K562 (cell line): ENCODE measurements at regions not wholly inside any gene's neighbourhood (a gene's known extent, or its start where the extent isn't known, plus 50 kb on each side); places are given as distances from the start of the nearest gene placed in this dataset.

Experiments used
- ATAC-seq: fragments of 200-7000 bp; cut with Tn5 transposase; 3 replicates; pipeline ENCODE4 v1.9.1; 2020; ENCODE audit warnings: moderate library complexity
- BruUV-seq: library from RNA; stranded (reverse); fragments of 400-500 nt; replicated peaks from 2 replicates; lab custom pipeline; 2021; lab: Mats Ljungman, UMichigan
- CTCF ChIA-PET: fragments of 300-600 bp; formaldehyde crosslinking; extraction: SDS; loops from one replicate; lab custom pipeline; 2021; ENCODE audit warnings: low intra/inter-chr PET ratio; lab: Yijun Ruan, JAX
- POLR2A ChIA-PET: fragments of 300-600, 350-650 bp; sonication (Branson Sonifier 250); formaldehyde crosslinking; extraction: SDS; loops from one replicate; lab custom pipeline; 2021; ENCODE audit warnings: antibody characterized with exemption, inconsistent platforms; lab: Yijun Ruan, JAX
- DNase-seq, 4 experiments: peaks; one replicate each; pipeline versions ENCODE4 v3.0.0 to v3.0.0-alpha.2; 2011 to 2018; ENCODE audit warnings: low spot score in 3 of 4, mixed read lengths in 3 of 4; ENCODE audit errors: extremely low read depth in 1 of 4
- FAIRE-seq: peaks from 2 replicates; lab custom pipeline; 2011; peaks lifted over from hg19 to GRCh38; lab: Jason Lieb, UNC
- H2AFZ ChIP-seq: 2 replicates; pipeline ENCODE4 v1.6.0; 2011; ENCODE audit warnings: low read depth, low read length, control low read depth, inconsistent platforms
- H3K27ac ChIP-seq: fragments of 200-600 bp; 3 replicates; pipeline ENCODE4 v1.8.0; 2011; ENCODE audit warnings: low read depth, mild to moderate bottlenecking, control low read depth, inconsistent platforms, low read length, moderate library complexity, mixed read lengths; ENCODE audit errors: extremely low read depth
- H3K27me3 ChIP-seq, 2 experiments: fragments of 300-600 bp in 1 of 2; 2 replicates in 1 of 2; 3 replicates in 1 of 2; pipeline versions ENCODE4 v1.6.0 to v1.8.0; 2011; ENCODE audit warnings: inconsistent platforms in 2 of 2, low read length in 2 of 2, mild to moderate bottlenecking in 1 of 2, mixed read lengths in 1 of 2, moderate library complexity in 1 of 2; ENCODE audit not compliant: control insufficient read depth in 2 of 2, insufficient read depth in 2 of 2
- H3K36me3 ChIP-seq: fragments of 300-600 bp; 3 replicates; pipeline ENCODE4 v1.8.0; 2011; ENCODE audit warnings: mild to moderate bottlenecking, low read length, inconsistent platforms; ENCODE audit not compliant: control insufficient read depth, insufficient read depth
- H3K4me1 ChIP-seq, 2 experiments: fragments of 200-600 bp in 1 of 2; replicated peaks in 1 of 2; 2 replicates in 1 of 2; 3 replicates in 1 of 2; pipeline versions ENCODE4 v1.5.1 to v1.8.0; 2011; ENCODE audit warnings: inconsistent platforms in 2 of 2, low read length in 2 of 2, mild to moderate bottlenecking in 1 of 2, mixed read lengths in 1 of 2, moderate library complexity in 1 of 2; ENCODE audit not compliant: control insufficient read depth in 2 of 2, insufficient read depth in 2 of 2
- H3K4me2 ChIP-seq: 2 replicates; pipeline ENCODE4 v1.6.1; 2011; ENCODE audit warnings: low read length, control low read depth, inconsistent platforms, mixed read lengths; ENCODE audit not compliant: insufficient read depth
- H3K4me3 ChIP-seq: fragments of 200-600 bp; sonication (generic), shearing (Covaris generic); 2 replicates; pipeline ENCODE4 v1.5.1; 2016; ENCODE audit warnings: control low read depth, inconsistent platforms
- H3K79me2 ChIP-seq: fragments of 200-600 bp; 3 replicates; pipeline ENCODE4 v1.8.0; 2011; ENCODE audit warnings: low read length, inconsistent platforms; ENCODE audit not compliant: control insufficient read depth, insufficient read depth
- H3K9ac ChIP-seq, 2 experiments: 2 replicates each; pipeline versions ENCODE4 v1.6.0 to v1.6.1; 2011; ENCODE audit warnings: low read depth in 2 of 2, low read length in 2 of 2, control low read depth in 1 of 2, inconsistent platforms in 1 of 2, mild to moderate bottlenecking in 1 of 2, mixed read lengths in 1 of 2; ENCODE audit not compliant: insufficient read depth in 1 of 2
- H3K9me1 ChIP-seq: one replicate; pipeline ENCODE4 v1.6.0; 2011; ENCODE audit warnings: inconsistent platforms, mild to moderate bottlenecking, low read length, moderate library complexity; ENCODE audit not compliant: control insufficient read depth, insufficient read depth
- H3K9me3 ChIP-seq: replicated peaks from 2 replicates; pipeline ENCODE4 v1.5.1; 2011; ENCODE audit warnings: low read depth, low read length, inconsistent platforms; ENCODE audit not compliant: control insufficient read depth, insufficient read depth
- H4K20me1 ChIP-seq: replicated peaks from 2 replicates; pipeline ENCODE4 v1.6.1; 2011; ENCODE audit warnings: low read length, inconsistent platforms, mixed read lengths; ENCODE audit not compliant: control insufficient read depth, insufficient read depth
- EP300 ChIP-seq: IDR thresholded peaks from 2 replicates; pipeline ENCODE4 v1.6.1; 2012; ENCODE audit warnings: low read length, improper control_type of control experiment
- GABPB1 ChIP-seq: sonication (generic); formaldehyde crosslinking; IDR thresholded peaks from 2 replicates; pipeline ENCODE4 v1.8.0; 2022; ENCODE audit warnings: mild to moderate bottlenecking, missing genetic modification reagents
- HNRNPUL1 ChIP-seq: fragments of 200-400 bp; formaldehyde crosslinking; IDR thresholded peaks from 2 replicates; pipeline ENCODE4 v1.6.1; 2017; ENCODE audit warnings: low read length
- KLF16 ChIP-seq: IDR thresholded peaks from 2 replicates; pipeline ENCODE4 v1.6.1; 2016; ENCODE audit warnings: antibody characterized with exemption
- SAFB ChIP-seq: fragments of 200-400 bp; formaldehyde crosslinking; IDR thresholded peaks from 2 replicates; pipeline ENCODE4 v1.6.1; 2017; ENCODE audit warnings: low read depth, low read length, borderline replicate concordance
- ZNF217 ChIP-seq: sonication (generic); formaldehyde crosslinking; IDR thresholded peaks from 2 replicates; pipeline ENCODE4 v1.8.0; 2022; ENCODE audit warnings: mild to moderate bottlenecking, missing genetic modification reagents
- ZNF431 ChIP-seq: sonication (generic); formaldehyde crosslinking; IDR thresholded peaks from 2 replicates; pipeline ENCODE4 v1.8.0; 2022; ENCODE audit warnings: mild to moderate bottlenecking, missing genetic modification reagents
- ZNF717 ChIP-seq: fragments of 250-450 bp; sonication (Bioruptor Pico); IDR thresholded peaks from 2 replicates; pipeline ENCODE4 v1.5.0; 2021
- ZNF764 ChIP-seq: fragments of 250-450 bp; sonication (Bioruptor Pico); IDR thresholded peaks from 2 replicates; pipeline ENCODE4 v1.4.0; 2020; ENCODE audit warnings: low read depth, mild to moderate bottlenecking, moderate library complexity
- ZNF780A ChIP-seq: fragments of 250-450 bp; sonication (Bioruptor Pico); IDR thresholded peaks from 2 replicates; pipeline ENCODE4 v1.5.0; 2021; ENCODE audit warnings: mild to moderate bottlenecking
- WGBS: fragments of 100-300 bp; shearing (Covaris generic); methylation state at CpG from one replicate; pipeline ENCODE4 v1.1.6; 2016; ENCODE audit warnings: low coverage, mixed read lengths; ENCODE audit not compliant: insufficient coverage; ENCODE audit errors: missing lambda C conversion rate; 5-methylcytosine and 5-hydroxymethylcytosine counted together
- in situ Hi-C: fragments of 300-500 bp; cut with MboI; formaldehyde crosslinking; loops from 4 replicates; pipeline ENCODE4 v1.15.0; 2018; ENCODE audit warnings: inconsistent platforms, mixed read lengths
- intact Hi-C: fragments of 100-400 bp; cut with micrococcal nuclease; formaldehyde crosslinking; loops from 2 replicates; pipeline ENCODE4 v1.14.2; 2022
- TF ChIP-seq, protein P1 (sequence below): fragments of 250-450 bp; sonication (Bioruptor Pico); IDR thresholded peaks from 2 replicates; pipeline ENCODE4 v1.5.0; 2021; ENCODE audit warnings: mild to moderate bottlenecking, borderline replicate concordance
- TF ChIP-seq, protein P2 (sequence below): fragments of 250-450 bp; sonication (Bioruptor Pico); IDR thresholded peaks from 2 replicates; pipeline ENCODE4 v1.5.0; 2022; ENCODE audit warnings: mild to moderate bottlenecking
- TF ChIP-seq, protein P3 (sequence below): fragments of 250-450 bp; sonication (Bioruptor Pico); IDR thresholded peaks from 2 replicates; pipeline ENCODE4 v1.5.1; 2021; ENCODE audit warnings: mild to moderate bottlenecking

DNA sequence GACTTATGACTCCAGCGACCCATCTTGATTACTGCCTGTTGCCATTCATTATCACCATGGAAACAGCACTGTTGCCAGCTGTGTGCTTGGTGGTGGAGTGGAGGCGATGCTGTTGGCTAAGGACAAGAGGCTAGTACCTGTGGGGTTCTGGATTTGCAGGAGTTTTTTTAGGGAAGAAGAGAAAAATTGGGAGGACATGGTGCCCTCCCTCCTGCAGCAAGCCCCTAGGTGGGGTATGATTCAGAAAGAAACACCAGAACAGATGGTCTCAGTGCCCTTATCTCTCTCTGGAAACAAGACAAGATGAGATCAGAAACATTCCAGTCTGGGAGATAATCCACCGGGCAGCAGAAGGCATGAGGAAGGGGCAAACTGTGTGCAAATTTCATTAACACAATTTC is 87.8 kb upstream of the TLR4 start:
- POLR2A ChIA-PET = no interaction called here
- Histone ChIP-seq H3K4me2 (no peak overlapping the region), H3K9ac (no peak overlapping the region), H3K9me3 (no peaks in the 10 kb centered on the region), H4K20me1 (no peaks in the 10 kb centered on the region), H3K36me3 (no peaks in the 10 kb centered on the region), H3K4me3 (no peak overlapping the region), H3K79me2 (no peaks in the 10 kb centered on the region), H3K27ac (no peak overlapping the region), H3K9me1 (no peaks in the 10 kb centered on the region), H3K4me1 (no peaks in the 10 kb centered on the region), H2AFZ (no peak overlapping the region), H3K27me3 (no peaks in the 10 kb centered on the region)
- BruUV-seq = no TSS peak
- no peak for ATAC-seq
- no peak for DNase-seq
- WGBS = 3% methylated on average over 3 of the region's 3 CpGs
- no peak for TF ChIP-seq GABPB1 (CRISPR knock-in tag)
- TF ChIP-seq ZNF780A (CRISPR knock-in tag) = no peak
- no peak for TF ChIP-seq KLF16
- TF ChIP-seq, protein P1, sequence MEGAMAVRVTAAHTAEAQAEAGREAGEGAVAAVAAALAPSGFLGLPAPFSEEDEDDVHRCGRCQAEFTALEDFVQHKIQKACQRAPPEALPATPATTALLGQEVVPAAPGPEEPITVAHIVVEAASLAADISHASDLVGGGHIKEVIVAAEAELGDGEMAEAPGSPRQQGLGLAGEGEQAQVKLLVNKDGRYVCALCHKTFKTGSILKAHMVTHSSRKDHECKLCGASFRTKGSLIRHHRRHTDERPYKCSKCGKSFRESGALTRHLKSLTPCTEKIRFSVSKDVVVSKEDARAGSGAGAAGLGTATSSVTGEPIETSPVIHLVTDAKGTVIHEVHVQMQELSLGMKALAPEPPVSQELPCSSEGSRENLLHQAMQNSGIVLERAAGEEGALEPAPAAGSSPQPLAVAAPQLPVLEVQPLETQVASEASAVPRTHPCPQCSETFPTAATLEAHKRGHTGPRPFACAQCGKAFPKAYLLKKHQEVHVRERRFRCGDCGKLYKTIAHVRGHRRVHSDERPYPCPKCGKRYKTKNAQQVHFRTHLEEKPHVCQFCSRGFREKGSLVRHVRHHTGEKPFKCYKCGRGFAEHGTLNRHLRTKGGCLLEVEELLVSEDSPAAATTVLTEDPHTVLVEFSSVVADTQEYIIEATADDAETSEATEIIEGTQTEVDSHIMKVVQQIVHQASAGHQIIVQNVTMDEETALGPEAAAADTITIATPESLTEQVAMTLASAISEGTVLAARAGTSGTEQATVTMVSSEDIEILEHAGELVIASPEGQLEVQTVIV (CRISPR knock-in tag) = no peak
- TF ChIP-seq, protein P2, sequence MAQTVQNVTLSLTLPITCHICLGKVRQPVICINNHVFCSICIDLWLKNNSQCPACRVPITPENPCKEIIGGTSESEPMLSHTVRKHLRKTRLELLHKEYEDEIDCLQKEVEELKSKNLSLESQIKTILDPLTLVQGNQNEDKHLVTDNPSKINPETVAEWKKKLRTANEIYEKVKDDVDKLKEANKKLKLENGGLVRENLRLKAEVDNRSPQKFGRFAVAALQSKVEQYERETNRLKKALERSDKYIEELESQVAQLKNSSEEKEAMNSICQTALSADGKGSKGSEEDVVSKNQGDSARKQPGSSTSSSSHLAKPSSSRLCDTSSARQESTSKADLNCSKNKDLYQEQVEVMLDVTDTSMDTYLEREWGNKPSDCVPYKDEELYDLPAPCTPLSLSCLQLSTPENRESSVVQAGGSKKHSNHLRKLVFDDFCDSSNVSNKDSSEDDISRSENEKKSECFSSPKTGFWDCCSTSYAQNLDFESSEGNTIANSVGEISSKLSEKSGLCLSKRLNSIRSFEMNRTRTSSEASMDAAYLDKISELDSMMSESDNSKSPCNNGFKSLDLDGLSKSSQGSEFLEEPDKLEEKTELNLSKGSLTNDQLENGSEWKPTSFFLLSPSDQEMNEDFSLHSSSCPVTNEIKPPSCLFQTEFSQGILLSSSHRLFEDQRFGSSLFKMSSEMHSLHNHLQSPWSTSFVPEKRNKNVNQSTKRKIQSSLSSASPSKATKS (CRISPR knock-in tag) = no peak
- no peak for TF ChIP-seq ZNF431 (CRISPR knock-in tag)
- TF ChIP-seq, protein P3, sequence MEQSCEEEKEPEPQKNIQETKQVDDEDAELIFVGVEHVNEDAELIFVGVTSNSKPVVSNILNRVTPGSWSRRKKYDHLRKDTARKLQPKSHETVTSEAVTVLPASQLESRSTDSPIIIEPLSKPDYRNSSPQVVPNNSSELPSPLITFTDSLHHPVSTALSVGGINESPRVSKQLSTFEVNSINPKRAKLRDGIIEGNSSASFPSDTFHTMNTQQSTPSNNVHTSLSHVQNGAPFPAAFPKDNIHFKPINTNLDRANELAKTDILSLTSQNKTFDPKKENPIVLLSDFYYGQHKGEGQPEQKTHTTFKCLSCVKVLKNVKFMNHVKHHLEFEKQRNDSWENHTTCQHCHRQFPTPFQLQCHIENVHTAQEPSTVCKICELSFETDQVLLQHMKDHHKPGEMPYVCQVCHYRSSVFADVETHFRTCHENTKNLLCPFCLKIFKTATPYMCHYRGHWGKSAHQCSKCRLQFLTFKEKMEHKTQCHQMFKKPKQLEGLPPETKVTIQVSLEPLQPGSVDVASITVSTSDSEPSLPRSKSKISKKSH (CRISPR knock-in tag) = no peak
- no peak for TF ChIP-seq ZNF764 (CRISPR knock-in tag)
- no peak for TF ChIP-seq SAFB
- TF ChIP-seq ZNF217 (CRISPR knock-in tag) = no peak
- TF ChIP-seq ZNF717 = no peak
- no peak for TF ChIP-seq EP300
- no peak for TF ChIP-seq HNRNPUL1
- FAIRE-seq = no peak
- in situ Hi-C loops = no loop called here
- intact Hi-C loops = no loop called here
- CTCF ChIA-PET = no interaction called here
